ELR (cell line): ENCODE measurements at regions not wholly inside any gene's neighbourhood (a gene's known extent, or its start where the extent isn't known, plus 50 kb on each side); places are given as distances from the start of the nearest gene placed in this dataset.
"Not testable (repeated sequence)": the region's sequence is repeated elsewhere in the genome, so short reads cannot be mapped to it uniquely, and the experiment has no call there.

Source experiments
- DNase-seq: peaks from one replicate; pipeline ENCODE4 v3.0.0-alpha.2; 2015; ENCODE audit warnings: low read depth

DNA sequence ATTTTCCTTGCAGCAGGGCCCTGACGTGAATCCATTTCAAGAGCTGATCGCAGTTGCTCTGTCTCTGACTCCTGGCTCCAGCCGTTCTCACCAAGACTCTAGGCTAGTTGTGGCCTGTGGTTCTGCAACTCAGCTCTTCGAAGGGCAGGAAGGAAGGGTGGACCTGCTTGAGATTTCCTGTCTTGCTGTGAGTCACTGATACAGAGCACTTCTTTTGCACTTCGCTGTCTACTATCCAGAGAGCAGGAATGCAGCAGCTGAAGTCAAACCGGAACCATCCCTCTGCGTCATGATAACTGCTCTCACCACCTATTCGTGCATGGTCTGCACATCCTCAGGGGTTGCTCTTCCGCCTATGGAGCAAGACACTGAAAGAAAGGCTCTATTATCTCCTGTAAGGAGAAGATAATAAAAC is 59.7 kb downstream of the RAP2B start:
- peak; percentile 99 for DNase-seq

- not testable (repeated sequence) for DNase-seq
Measured at GRCh38 chr3:153226877-153227276, 64.9 kb downstream of the RAP2B start.

GRCh38 chr3:153230427-153230826 is 68.4 kb downstream of the RAP2B start:
- DNase-seq: not testable (repeated sequence)

- not testable (repeated sequence) for DNase-seq
Measured at GRCh38 chr3:153231245-153231644, 69.2 kb downstream of the RAP2B start.

GRCh38 chr3:153232050-153232752 is 70.2 kb downstream of the RAP2B start:
- DNase-seq: not testable (repeated sequence)

DNA sequence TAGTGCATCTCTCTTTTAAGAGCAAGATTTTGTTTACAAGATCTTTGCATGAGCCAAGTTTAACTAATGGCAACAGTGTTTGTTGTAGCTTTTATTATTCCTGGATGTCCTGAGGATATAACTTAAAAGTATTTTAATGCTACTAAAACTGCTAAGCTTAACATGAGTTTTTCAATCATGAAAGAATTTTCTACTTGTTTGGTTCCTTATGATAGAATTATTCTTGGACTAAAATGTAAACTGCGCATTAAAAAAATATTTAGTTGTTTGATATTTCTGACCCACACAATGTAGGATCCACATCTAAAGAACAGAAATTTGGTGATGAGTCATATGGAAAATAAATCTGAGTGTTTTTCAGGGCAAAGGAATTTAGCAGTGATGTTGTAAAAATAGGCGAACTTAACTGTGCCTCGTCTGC is 70.8 kb downstream of the RAP2B start:
- DNase-seq: peak; percentile 73

DNA sequence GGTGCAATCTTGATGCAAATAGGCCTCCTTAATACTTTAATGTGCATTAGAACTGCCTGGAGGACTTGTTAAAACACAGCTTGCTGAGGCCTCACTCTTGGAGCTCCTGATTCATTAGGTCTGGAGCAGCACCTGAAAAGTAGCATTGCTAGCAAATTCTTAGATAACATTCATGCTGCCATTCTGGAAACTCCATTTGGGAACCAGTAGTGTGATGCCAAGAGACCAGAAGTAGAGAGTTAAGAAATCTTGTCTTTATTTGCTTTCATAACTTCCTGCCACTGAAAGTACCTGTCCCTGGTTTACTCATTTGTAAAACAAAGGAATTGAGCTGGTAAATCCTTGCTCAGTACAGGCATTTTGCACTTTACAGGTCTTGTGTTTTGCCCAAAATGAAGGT is 72.0 kb downstream of the RAP2B start:
- no peak for DNase-seq

- peak; percentile 37 for DNase-seq
Measured at GRCh38 chr3:153242896-153243295, 80.9 kb downstream of the RAP2B start.

- DNase-seq: peak; percentile 54
Measured at GRCh38 chr3:153244961-153245360, 82.9 kb downstream of the RAP2B start.

DNA sequence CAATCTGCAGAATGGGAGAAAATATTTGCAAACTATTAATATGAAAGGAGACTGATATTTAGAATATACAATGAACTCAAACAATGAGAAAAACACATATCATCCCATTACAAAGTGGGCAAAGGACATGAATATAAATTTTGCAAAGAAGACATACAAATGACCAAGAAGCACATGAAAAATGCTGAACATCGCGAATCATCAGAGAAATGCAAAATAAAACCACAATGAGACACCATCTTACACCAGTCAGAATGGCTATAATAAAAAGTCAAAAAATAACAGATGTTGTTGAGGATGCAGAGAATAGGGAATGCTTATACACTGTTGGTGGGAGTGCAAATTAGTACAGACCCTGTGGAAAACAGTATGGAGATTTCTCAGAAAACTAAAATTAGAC is 83.6 kb downstream of the RAP2B start:
- DNase-seq: peak; percentile 51

DNA sequence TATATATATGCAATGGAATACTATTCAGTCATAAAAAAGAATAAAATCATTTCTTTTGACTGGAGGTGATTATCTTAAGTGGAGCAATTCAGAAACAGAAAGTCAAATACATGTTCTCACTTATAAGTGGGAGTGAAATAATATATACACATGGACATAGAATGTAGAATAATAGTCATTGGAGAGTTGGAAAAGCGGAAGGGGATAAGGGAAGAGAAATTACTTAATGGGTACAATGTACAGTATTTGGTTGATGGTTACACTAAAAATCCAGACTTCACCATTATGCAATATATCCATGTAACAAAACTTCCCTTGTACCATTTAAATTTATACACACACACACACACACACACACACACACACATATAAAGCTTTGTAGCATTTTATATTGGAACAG is 84.3 kb downstream of the RAP2B start:
- DNase-seq: no peak

GRCh38 chr3:153246806-153247205 is 84.8 kb downstream of the RAP2B start:
- DNase-seq: peak; percentile 59

DNA sequence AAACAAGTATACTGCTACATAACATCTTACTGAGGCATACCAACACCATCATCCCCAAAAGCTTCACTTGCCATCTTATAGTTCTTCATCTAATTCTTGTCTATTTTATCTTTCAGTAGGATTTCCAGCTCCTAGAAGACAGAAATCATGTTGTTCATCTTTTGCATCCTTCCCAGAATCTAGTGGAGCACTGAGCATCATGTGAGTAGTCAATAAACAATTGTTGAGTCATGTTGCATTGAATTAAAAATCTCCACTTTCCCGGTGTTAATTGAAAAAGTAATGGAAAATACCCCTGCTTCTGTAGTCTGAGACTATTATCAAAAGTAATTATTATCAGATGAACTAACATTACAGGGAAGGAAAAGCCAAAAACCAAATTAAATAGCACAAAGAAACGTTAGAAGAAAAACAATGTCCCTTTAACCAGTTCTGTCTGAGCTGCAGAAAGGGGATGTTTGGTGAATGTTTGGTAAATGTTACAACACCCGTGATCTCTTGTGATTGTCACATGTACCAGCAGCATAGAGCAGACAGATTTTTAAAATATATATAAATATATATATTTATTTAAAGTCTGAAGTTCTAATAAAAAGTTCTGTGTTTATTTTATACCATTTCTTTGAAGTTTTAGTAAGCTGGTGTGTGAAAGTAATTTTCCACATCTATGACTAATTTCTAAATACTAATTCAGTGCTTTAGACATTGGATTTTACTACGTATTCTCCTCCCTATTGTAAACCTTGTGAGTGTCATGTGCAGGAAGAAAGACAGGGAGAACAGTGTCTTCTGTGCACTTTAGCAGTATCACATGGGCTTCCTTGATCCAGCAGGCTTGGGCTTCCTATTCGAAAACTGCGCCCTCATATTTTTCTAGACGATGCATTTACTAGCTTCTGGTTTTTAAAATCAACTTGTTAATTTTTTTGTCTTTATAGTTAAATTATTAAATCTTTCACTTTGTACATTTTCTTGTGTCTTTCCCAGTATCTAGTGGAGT is 85.6 kb downstream of the RAP2B start:
- DNase-seq: peak; percentile 43

DNA sequence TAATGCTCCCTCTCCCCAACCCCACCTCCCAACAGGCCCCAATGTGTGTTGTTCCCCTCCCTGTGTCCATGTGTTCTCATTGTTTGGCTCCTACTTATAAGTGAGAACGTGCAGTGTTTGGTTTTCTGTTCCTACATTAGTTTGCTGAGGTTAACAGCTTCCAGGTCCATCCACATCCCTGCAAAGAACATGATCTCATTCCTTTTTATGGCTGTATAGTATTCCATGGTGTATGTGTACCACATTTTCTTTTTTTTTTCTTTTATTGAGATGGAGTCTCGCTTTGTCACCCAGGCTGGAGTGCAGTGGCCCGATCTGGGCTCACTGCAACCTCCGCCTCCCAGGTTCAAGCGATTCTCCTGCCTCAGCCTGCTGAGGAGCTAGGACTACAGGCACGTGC is 86.8 kb downstream of the RAP2B start:
- DNase-seq: not testable (repeated sequence)

GRCh38 chr3:153249906-153250305 is 87.9 kb downstream of the RAP2B start:
- DNase-seq: no peak

DNA sequence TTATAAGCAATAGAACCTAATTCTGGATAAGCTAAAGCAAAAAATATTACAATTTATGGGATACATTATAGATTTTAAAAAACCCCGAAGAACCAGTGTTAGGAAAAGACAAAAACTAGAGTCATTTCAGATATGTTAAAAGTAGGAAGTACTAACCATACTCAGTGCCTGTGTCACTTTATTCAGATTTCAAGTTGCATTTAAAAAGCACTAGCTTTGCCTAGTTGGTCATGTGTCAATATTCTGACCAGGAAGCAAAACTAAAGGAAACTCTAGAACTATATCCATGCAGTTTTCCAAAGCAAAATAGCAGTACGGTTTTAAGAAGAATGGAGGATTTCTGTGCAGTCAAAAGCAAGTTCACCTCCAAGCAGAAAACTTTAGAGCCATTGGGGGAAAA is 88.4 kb downstream of the RAP2B start:
- DNase-seq: no peak

DNA sequence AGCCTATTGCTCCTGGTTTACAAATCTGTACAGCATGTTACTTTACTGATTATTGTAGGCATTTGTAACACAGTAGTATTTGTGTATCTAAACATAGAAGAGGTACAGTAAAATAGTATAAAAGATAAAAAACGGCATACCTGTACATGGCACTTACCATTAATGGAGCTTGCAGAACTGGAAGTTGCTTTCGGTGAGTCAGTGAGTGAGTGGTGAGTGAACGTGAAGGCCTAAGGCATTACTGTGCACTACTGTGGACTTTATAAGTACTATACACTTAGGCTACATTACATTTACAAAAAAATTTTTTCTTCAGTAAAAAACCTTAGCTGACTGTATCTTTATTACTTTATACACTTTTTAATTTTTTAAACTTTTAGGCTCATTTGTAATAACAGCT is 90.9 kb downstream of the RAP2B start:
- peak; percentile 88 for DNase-seq

- no peak for DNase-seq
Measured at GRCh38 chr3:153254361-153254760, 92.3 kb downstream of the RAP2B start.

DNA sequence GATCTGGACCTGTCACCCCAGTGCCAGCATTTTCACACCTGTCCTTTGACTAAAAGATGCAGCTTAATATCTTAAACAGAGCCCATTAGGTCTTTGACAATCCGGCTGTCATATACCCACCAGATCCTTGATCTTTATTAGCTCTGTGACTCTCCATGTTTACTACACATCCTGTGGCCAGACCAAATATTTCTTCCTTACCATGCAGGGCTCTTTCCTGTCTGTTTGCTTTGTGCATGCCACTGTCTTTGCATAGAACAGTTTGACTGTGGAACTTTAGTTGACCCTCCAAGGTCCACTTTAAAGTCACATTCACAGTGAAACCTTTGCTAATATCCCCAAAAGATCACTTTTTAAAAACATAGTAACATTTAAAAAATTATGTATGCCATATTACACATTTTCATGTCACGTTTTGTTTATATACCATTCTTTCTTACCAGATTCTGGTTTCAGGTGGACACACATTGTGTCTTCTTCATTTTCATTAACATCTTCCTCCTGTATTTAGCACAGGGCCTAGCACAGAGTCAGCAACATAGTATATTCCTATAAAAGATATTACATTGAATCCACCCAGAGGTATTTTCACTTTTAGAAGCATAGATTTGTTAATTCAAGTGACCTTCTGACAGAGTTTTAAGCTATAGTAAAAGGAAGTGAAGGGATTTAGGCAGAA is 95.8 kb downstream of the RAP2B start:
- DNase-seq: peak; percentile 35

- DNase-seq: no peak
Measured at GRCh38 chr3:153259956-153260355, 97.9 kb downstream of the RAP2B start.

- no peak for DNase-seq
Measured at GRCh38 chr3:153260681-153261080, 98.7 kb downstream of the RAP2B start.

DNA sequence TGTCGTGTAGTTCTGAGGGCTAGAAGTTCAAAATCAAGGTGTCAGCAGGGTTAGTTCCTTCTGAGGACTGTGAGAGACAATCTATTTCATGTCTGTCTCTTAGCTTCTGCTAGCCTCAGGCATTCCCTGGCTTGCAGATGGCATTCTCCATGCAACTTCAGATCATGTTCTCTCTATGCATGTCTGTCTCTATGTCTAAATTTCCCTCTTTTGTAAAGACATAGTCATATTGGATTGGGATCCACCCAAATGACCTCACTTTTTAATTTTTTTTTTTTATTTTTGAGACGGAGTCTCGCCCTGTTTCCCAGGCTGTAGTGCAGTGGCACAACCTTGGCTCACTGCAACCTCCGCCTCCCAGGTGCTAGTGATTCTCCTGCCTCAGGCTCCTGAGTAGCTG is 104.6 kb downstream of the RAP2B start:
- no peak for DNase-seq
